Lung microvascular endothelial cell (primary cell): ENCODE measurements at regions not wholly inside any gene's neighbourhood (a gene's known extent, or its start where the extent isn't known, plus 50 kb on each side); places are given as distances from the start of the nearest gene placed in this dataset.
"Not testable (repeated sequence)": the region's sequence is repeated elsewhere in the genome, so short reads cannot be mapped to it uniquely, and the experiment has no call there.

Source experiments
- DNase-seq, 2 donors: peaks; one replicate each; pipeline versions ENCODE4 v3.0.0 to v3.0.0-alpha.2; 2010; ENCODE audit warnings: low read depth in 2 of 2

- no peak for DNase-seq
These were observed 458.7 kb downstream of the AEBP2 start for GRCh38 chr12:19897900-19898408.

GRCh38 chr12:19901841-19902240 lies 462.5 kb downstream of the AEBP2 start:
- DNase-seq, result no peak

- peak; percentile 9 to 23 for DNase-seq
These were observed 463.5 kb upstream of the PDE3A start for GRCh38 chr12:19904819-19905218.

- DNase-seq, result no peak
These were observed 459.5 kb upstream of the PDE3A start for GRCh38 chr12:19908830-19909229.

- DNase-seq, result no peak
These were observed 458.9 kb upstream of the PDE3A start for GRCh38 chr12:19909418-19909817.

- DNase-seq, result no peak
These were observed 457.7 kb upstream of the PDE3A start for GRCh38 chr12:19910681-19911080.

- DNase-seq, result no peak
These were observed 455.3 kb upstream of the PDE3A start for GRCh38 chr12:19912991-19913390.

GRCh38 chr12:19915392-19916195 lies 452.7 kb upstream of the PDE3A start:
- peak; percentile 78 to 81 for DNase-seq

GRCh38 chr12:19916196-19916753 lies 452.1 kb upstream of the PDE3A start:
- DNase-seq, result peak in 1 of 2 donors; percentile 24

- DNase-seq, result no peak
These were observed 451.4 kb upstream of the PDE3A start for GRCh38 chr12:19916974-19917373.

- DNase-seq, result not testable (repeated sequence)
These were observed 446.6 kb upstream of the PDE3A start for GRCh38 chr12:19921716-19922115.

- DNase-seq, result no peak
These were observed 445.6 kb upstream of the PDE3A start for GRCh38 chr12:19922717-19923116.

- no peak for DNase-seq
These were observed 444.0 kb upstream of the PDE3A start for GRCh38 chr12:19924360-19924759.

GRCh38 chr12:19925841-19926240 lies 442.5 kb upstream of the PDE3A start:
- no peak for DNase-seq

- DNase-seq, result peak; percentile 10 to 84
These were observed 442.1 kb upstream of the PDE3A start for GRCh38 chr12:19926266-19926665.

GRCh38 chr12:19927661-19928060 lies 440.7 kb upstream of the PDE3A start:
- no peak for DNase-seq

- DNase-seq, result no peak
These were observed 435.9 kb upstream of the PDE3A start for GRCh38 chr12:19932413-19932812.

GRCh38 chr12:19933924-19934323 lies 434.4 kb upstream of the PDE3A start:
- DNase-seq, result no peak

GRCh38 chr12:19937161-19937560 lies 431.2 kb upstream of the PDE3A start:
- peak; percentile 83 to 89 for DNase-seq

- peak; percentile 50 to 90 for DNase-seq
These were observed 430.3 kb upstream of the PDE3A start for GRCh38 chr12:19938031-19938430.

GRCh38 chr12:19938491-19938890 lies 429.8 kb upstream of the PDE3A start:
- peak in 1 of 2 donors; percentile 56 for DNase-seq

- no peak for DNase-seq
These were observed 428.1 kb upstream of the PDE3A start for GRCh38 chr12:19940267-19940666.

- no peak for DNase-seq
These were observed 427.2 kb upstream of the PDE3A start for GRCh38 chr12:19941096-19941495.
